Fibroblast of lung (primary cell): ENCODE measurements at regions not wholly inside any gene's neighbourhood (a gene's known extent, or its start where the extent isn't known, plus 50 kb on each side); places are given as distances from the start of the nearest gene placed in this dataset.

Experiments used
- CTCF ChIP-seq, 2 donors: IDR thresholded peaks in 1 of 2; conservative IDR thresholded peaks in 1 of 2; 1 replicate in 1 of 2; 2 replicates in 1 of 2; pipeline ENCODE4 v1.5.1; 2011 to 2012; ENCODE audit warnings: low read length in 2 of 2, control low read depth in 1 of 2, inconsistent platforms in 1 of 2, low read depth in 1 of 2, mild to moderate bottlenecking in 1 of 2
- EZH2 ChIP-seq: IDR thresholded peaks from 2 replicates; pipeline ENCODE4 v1.5.1; 2012; ENCODE audit warnings: low read length, control low read depth, mild to moderate bottlenecking; ENCODE audit errors: missing control alignments

DNA sequence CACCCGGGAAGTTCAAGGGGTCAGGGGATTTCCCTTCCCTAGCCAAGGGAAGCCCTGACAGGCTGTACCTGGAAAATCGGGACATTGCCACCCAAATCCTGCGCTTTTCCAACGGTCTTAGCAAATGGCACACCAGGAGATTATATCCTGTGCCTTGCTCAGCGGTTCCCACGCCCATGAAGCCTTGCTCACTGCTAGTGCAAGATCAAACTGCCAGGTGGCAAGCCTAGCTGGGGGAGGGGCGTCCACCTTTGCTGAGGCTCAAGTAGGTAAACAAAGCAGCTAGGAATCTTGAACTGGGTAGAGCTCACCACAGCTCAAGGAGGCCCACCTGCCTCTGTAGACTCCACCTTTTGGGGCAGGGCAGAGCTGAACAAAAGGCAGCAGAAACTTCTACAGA is 1794.5 kb downstream of the PCDH9 start:
- TF ChIP-seq CTCF (conservative IDR thresholded peaks at IDR 0.05 in 1 of 2, IDR thresholded peaks at IDR 0.05 in 1 of 2; ENCODE audit: low read depth in 1 of 2, low read length in 2 of 2) (no peak), EZH2 (no peak)
